ENCODE measurements at regions not wholly inside any gene's neighbourhood (a gene's known extent, or its start where the extent isn't known, plus 50 kb on each side); places are given as distances from the start of the nearest gene placed in this dataset.

GRCh38 chr9:38296807-38297206 is 95.7 kb upstream of the ALDH1B1 start:
- no peak for TF ChIP-seq EZH2 (IDR thresholded peaks at IDR 0.05; ENCODE audit: borderline replicate concordance)
- no peak for TF ChIP-seq CTCF (IDR thresholded peaks at IDR 0.05; ENCODE audit: poor library complexity)
